AG04450 (cell line): ENCODE measurements at regions not wholly inside any gene's neighbourhood (a gene's known extent, or its start where the extent isn't known, plus 50 kb on each side); places are given as distances from the start of the nearest gene placed in this dataset.

Experiments used
- CTCF ChIA-PET: fragments of 300-600, 350-600 bp; formaldehyde crosslinking; extraction: SDS; loops from one replicate; lab custom pipeline; 2022; ENCODE audit warnings: antibody characterized with exemption, inconsistent platforms; lab: Charles Lee
- POLR2A ChIA-PET: fragments of 350-600 bp; formaldehyde crosslinking; extraction: SDS; loops from one replicate; lab custom pipeline; 2021; ENCODE audit warnings: antibody characterized with exemption, inconsistent platforms; lab: Yijun Ruan, JAX
- DNase-seq: peaks from one replicate; pipeline ENCODE4 v3.0.0-alpha.2; 2011; ENCODE audit warnings: low read depth, low spot score
- H3K27ac ChIP-seq: one replicate; pipeline ENCODE4 v1.5.1; 2012; ENCODE audit warnings: low read depth, low read length, control low read depth
- H3K27me3 ChIP-seq: one replicate; pipeline ENCODE4 v1.6.0; 2012; ENCODE audit warnings: low read length; ENCODE audit not compliant: control insufficient read depth, insufficient read depth
- H3K4me3 ChIP-seq: 2 replicates; pipeline ENCODE4 v1.5.1; 2011; ENCODE audit warnings: mild to moderate bottlenecking, low read depth, low read length, control low read depth
- H3K9me3 ChIP-seq: 2 replicates; pipeline ENCODE4 v1.5.1; 2012; ENCODE audit warnings: low read length; ENCODE audit not compliant: control insufficient read depth, insufficient read depth
- TF ChIP-seq, protein P1 (sequence below): IDR thresholded peaks from 2 replicates; pipeline ENCODE4 v1.5.1; 2011; ENCODE audit warnings: low read depth, low read length, control low read depth, inconsistent platforms

DNA sequence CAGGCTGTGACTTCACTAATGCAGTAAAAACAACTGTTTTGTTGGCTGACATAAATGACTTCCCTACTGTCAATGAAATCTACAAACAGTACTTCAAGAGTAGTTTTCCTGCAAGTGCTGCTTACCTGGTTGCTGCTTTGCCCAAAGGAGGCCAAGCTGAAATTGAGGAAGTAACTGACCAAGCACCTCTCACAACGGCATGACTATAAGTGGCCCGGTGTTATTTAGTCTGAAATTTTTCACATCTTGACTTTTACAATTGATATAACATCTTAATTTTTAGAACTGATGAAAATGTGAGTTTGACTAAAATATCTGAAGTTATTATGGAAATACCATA lies 274.9 kb upstream of the NR5A2 start:
- POLR2A ChIA-PET, result no interaction called here
- CTCF ChIA-PET, result no interaction called here
- no peak for DNase-seq
- Histone ChIP-seq H3K4me3 (no peak overlapping the region), H3K27ac (no peak overlapping the region), H3K9me3 (0 out of 2 replicates have a peak, but pooled peaks cover 2% of the 10 kb centered on the region), H3K27me3 (no peaks in the 10 kb centered on the region)
- TF ChIP-seq, protein P1, sequence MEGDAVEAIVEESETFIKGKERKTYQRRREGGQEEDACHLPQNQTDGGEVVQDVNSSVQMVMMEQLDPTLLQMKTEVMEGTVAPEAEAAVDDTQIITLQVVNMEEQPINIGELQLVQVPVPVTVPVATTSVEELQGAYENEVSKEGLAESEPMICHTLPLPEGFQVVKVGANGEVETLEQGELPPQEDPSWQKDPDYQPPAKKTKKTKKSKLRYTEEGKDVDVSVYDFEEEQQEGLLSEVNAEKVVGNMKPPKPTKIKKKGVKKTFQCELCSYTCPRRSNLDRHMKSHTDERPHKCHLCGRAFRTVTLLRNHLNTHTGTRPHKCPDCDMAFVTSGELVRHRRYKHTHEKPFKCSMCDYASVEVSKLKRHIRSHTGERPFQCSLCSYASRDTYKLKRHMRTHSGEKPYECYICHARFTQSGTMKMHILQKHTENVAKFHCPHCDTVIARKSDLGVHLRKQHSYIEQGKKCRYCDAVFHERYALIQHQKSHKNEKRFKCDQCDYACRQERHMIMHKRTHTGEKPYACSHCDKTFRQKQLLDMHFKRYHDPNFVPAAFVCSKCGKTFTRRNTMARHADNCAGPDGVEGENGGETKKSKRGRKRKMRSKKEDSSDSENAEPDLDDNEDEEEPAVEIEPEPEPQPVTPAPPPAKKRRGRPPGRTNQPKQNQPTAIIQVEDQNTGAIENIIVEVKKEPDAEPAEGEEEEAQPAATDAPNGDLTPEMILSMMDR, result no peak

- CTCF ChIA-PET, result no interaction called here
- H3K27me3 ChIP-seq, result no peaks in the 10 kb centered on the region
- H3K27ac ChIP-seq, result no peak overlapping the region
- TF ChIP-seq, protein P1, result no peak
- H3K4me3 ChIP-seq, result no peak overlapping the region
- POLR2A ChIA-PET, result no interaction called here
- no peaks in the 10 kb centered on the region for H3K9me3 ChIP-seq
- no peak for DNase-seq
Measured at GRCh38 chr1:199753513-199753912, 274.0 kb upstream of the NR5A2 start.

DNA sequence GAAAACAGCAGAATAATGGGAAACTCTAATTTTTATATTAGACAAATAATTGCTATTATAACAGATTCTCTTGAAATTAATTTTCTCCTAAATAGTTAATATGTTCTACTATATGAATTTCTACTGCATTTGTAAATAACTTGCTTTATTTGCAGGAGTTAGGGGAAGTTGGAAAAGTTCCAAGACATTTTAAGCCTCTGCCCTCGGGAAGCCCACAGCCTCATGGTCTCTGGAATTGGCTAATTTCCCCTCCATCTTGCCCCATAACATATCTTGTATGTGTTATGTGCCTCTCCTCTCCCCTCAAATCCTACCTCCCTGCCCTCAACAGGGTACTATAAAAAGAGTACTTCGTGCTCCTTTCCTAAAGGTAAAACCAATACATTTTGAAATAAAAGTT lies 271.4 kb upstream of the NR5A2 start:
- POLR2A ChIA-PET, result no interaction called here
- Histone ChIP-seq H3K4me3 (no peak overlapping the region), H3K27ac (no peak overlapping the region), H3K27me3 (no peaks in the 10 kb centered on the region), H3K9me3 (no peaks in the 10 kb centered on the region)
- no peak for DNase-seq
- CTCF ChIA-PET, result no interaction called here
- TF ChIP-seq, protein P1, result no peak

GRCh38 chr1:199758626-199759255 lies 268.8 kb upstream of the NR5A2 start:
- Histone ChIP-seq H3K4me3 (no peak overlapping the region), H3K27ac (no peak overlapping the region), H3K27me3 (no peaks in the 10 kb centered on the region), H3K9me3 (no peaks in the 10 kb centered on the region)
- ChIA-PET POLR2A (no interaction called here), CTCF (no interaction called here)
- DNase-seq, result no peak
- TF ChIP-seq, protein P1, result no peak

DNA sequence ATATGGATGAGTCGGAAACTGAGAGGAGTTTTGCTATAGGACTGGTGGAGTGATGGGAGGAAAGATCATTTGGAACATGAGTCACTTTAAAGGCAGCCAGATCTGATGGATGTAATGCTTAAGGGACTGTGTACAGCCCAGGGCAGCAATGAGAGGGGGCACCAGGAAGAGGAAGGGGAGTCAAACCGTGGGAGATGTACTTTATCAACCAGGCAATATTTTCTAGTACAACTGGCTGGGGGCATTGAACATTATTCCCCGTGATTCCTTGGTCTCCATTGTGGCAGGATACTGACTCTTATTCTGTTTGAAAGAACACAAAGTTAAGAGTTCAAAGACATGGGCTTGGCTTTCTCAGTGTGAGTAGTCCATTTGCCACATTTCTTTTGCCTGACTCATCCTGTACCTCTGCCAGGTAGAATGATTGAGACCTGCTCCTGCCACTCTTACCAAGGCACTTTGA lies 268.2 kb upstream of the NR5A2 start:
- Histone ChIP-seq H3K9me3 (no peaks in the 10 kb centered on the region), H3K27me3 (no peaks in the 10 kb centered on the region), H3K4me3 (no peak overlapping the region), H3K27ac (no peak overlapping the region)
- CTCF ChIA-PET, result no interaction called here
- no peak for DNase-seq
- TF ChIP-seq, protein P1, result no peak
- POLR2A ChIA-PET, result no interaction called here
